ENCODE measurements at regions not wholly inside any gene's neighbourhood (a gene's known extent, or its start where the extent isn't known, plus 50 kb on each side); places are given as distances from the start of the nearest gene placed in this dataset.

GRCh38 chr1:80359666-80360065, 1353.1 kb upstream of the ADGRL4 start:
- WGBS, 4 donors: 87 to 95% (median 91%) methylated on average over 2 of the region's 2 CpGs
- Histone ChIP-seq H3K27me3 (no peaks in the 10 kb centered on the region), H3K36me3 (replicated peaks in 1 of 2) (no peaks in the 10 kb centered on the region), H3K9me3 (replicated peaks in 1 of 3) (no peaks in the 10 kb centered on the region), H3K4me3 (no peak overlapping the region), H3K27ac (no peak overlapping the region), H3K4me1 (replicated peaks in 1 of 2) (no peaks in the 10 kb centered on the region)
- intact Hi-C loops (cut with DNase I): no loop called here
- no peak for DNase-seq
- no peak for TF ChIP-seq POLR2A (IDR thresholded peaks at IDR 0.05)
- no peak for TF ChIP-seq CTCF (IDR thresholded peaks at IDR 0.05)

- no peaks in the 10 kb centered on the region for H3K27me3 ChIP-seq
- intact Hi-C loops (cut with DNase I): no loop called here
- no peak overlapping the region for H3K27ac ChIP-seq
- TF ChIP-seq POLR2A (IDR thresholded peaks at IDR 0.05) (no peak), CTCF (IDR thresholded peaks at IDR 0.05) (no peak)
- no peaks in the 10 kb centered on the region for H3K4me1 ChIP-seq (replicated peaks in 1 of 2)
- WGBS, 4 donors: 95 to 96% (median 95%) methylated on average over 9 of the region's 9 CpGs
- DNase-seq: no peak
- no peak overlapping the region for H3K4me3 ChIP-seq
- no peaks in the 10 kb centered on the region for H3K9me3 ChIP-seq (replicated peaks in 1 of 3)
- no peaks in the 10 kb centered on the region for H3K36me3 ChIP-seq (replicated peaks in 1 of 2)
These were observed 1342.7 kb upstream of the ADGRL4 start for GRCh38 chr1:80349218-80349617.

GRCh38 chr1:80341021-80341420, 1334.5 kb upstream of the ADGRL4 start:
- Histone ChIP-seq H3K4me1 (replicated peaks in 1 of 2) (peaks cover 0 to 23% of the 10 kb centered on the region in 2 donors), H3K27me3 (no peaks in the 10 kb centered on the region), H3K27ac (peak overlapping the region in 1 of 5 donors; percentile 30), H3K4me3 (no peak overlapping the region), H3K36me3 (replicated peaks in 1 of 2) (no peaks in the 10 kb centered on the region), H3K9me3 (replicated peaks in 1 of 3) (no peaks in the 10 kb centered on the region)
- 35 to 41% (median 37%) methylated on average over 3 of the region's 3 CpGs for WGBS, 4 donors
- DNase-seq: no peak
- no peak for TF ChIP-seq POLR2A (IDR thresholded peaks at IDR 0.05)
- no peak for TF ChIP-seq CTCF (IDR thresholded peaks at IDR 0.05)
- intact Hi-C loops (cut with DNase I): no loop called here

GRCh38 chr1:80318108-80318507, 1311.6 kb upstream of the ADGRL4 start:
- no peaks in the 10 kb centered on the region for H3K9me3 ChIP-seq (replicated peaks in 1 of 3)
- WGBS, 4 donors: 53 to 68% (median 62%) methylated on average over 5 of the region's 5 CpGs
- TF ChIP-seq CTCF (IDR thresholded peaks at IDR 0.05) (no peak), POLR2A (IDR thresholded peaks at IDR 0.05) (no peak)
- no peaks in the 10 kb centered on the region for H3K27me3 ChIP-seq
- no peak overlapping the region for H3K27ac ChIP-seq
- no peaks in the 10 kb centered on the region for H3K36me3 ChIP-seq (replicated peaks in 1 of 2)
- no peak for DNase-seq
- intact Hi-C loops (cut with DNase I): no loop called here
- H3K4me1 ChIP-seq (replicated peaks in 1 of 2): no peaks in the 10 kb centered on the region
- no peak overlapping the region for H3K4me3 ChIP-seq

Measured in adrenal gland (tissue), 9 donors.